ENCODE measurements at regions not wholly inside any gene's neighbourhood (a gene's known extent, or its start where the extent isn't known, plus 50 kb on each side); places are given as distances from the start of the nearest gene placed in this dataset.

GRCh38 chr5:148937830-148938521, 111.6 kb downstream of the ADRB2 start:
- H3K9me3 ChIP-seq, result no peaks in the 10 kb centered on the region
- H3K4me3 ChIP-seq, result no peak overlapping the region
- no peaks in the 10 kb centered on the region for H3K36me3 ChIP-seq
- TF ChIP-seq CTCF (IDR thresholded peaks at IDR 0.05), result no peak
- DNase-seq (ENCODE audit: low spot score in 2 of 2), result no peak
- H3K27me3 ChIP-seq, result no peaks in the 10 kb centered on the region
- intact Hi-C loops (cut with DNase I), result no loop called here
- H3K27ac ChIP-seq, result no peak overlapping the region
- H3K4me1 ChIP-seq, result no peaks in the 10 kb centered on the region

GRCh38 chr5:148938522-148938882, 112.1 kb downstream of the ADRB2 start:
- Histone ChIP-seq H3K4me3 (no peak overlapping the region), H3K27me3 (no peaks in the 10 kb centered on the region), H3K36me3 (no peaks in the 10 kb centered on the region), H3K9me3 (no peaks in the 10 kb centered on the region), H3K4me1 (no peaks in the 10 kb centered on the region), H3K27ac (no peak overlapping the region)
- intact Hi-C loops (cut with DNase I), result no loop called here
- DNase-seq (ENCODE audit: low spot score in 2 of 2), result no peak
- TF ChIP-seq CTCF (IDR thresholded peaks at IDR 0.05), result no peak

- intact Hi-C loops (cut with DNase I), result no loop called here
- Histone ChIP-seq H3K27ac (no peak overlapping the region), H3K4me3 (no peak overlapping the region), H3K27me3 (no peaks in the 10 kb centered on the region), H3K9me3 (no peaks in the 10 kb centered on the region), H3K4me1 (no peaks in the 10 kb centered on the region), H3K36me3 (no peaks in the 10 kb centered on the region)
- TF ChIP-seq CTCF (IDR thresholded peaks at IDR 0.05), result no peak
- no peak for DNase-seq (ENCODE audit: low spot score in 2 of 2)
Measured at GRCh38 chr5:148939676-148940075, 113.3 kb downstream of the ADRB2 start.

GRCh38 chr5:148941810-148942209, 115.4 kb downstream of the ADRB2 start:
- no peaks in the 10 kb centered on the region for H3K9me3 ChIP-seq
- TF ChIP-seq CTCF (IDR thresholded peaks at IDR 0.05), result no peak
- H3K27me3 ChIP-seq, result no peaks in the 10 kb centered on the region
- H3K36me3 ChIP-seq, result no peaks in the 10 kb centered on the region
- intact Hi-C loops (cut with DNase I), result no loop called here
- H3K27ac ChIP-seq, result no peak overlapping the region
- H3K4me3 ChIP-seq, result no peak overlapping the region
- no peaks in the 10 kb centered on the region for H3K4me1 ChIP-seq
- DNase-seq (ENCODE audit: low spot score in 2 of 2), result no peak

GRCh38 chr5:148949841-148950470, 112.9 kb downstream of the SH3TC2 start:
- H3K4me3 ChIP-seq, result no peak overlapping the region
- H3K27ac ChIP-seq, result peak overlapping the region; percentile 72 to 80
- no peaks in the 10 kb centered on the region for H3K9me3 ChIP-seq
- intact Hi-C loops (cut with DNase I), result no loop called here
- H3K4me1 ChIP-seq, result peaks cover 0 to 5% of the 10 kb centered on the region in 2 donors
- no peak for TF ChIP-seq CTCF (IDR thresholded peaks at IDR 0.05)
- no peaks in the 10 kb centered on the region for H3K27me3 ChIP-seq
- H3K36me3 ChIP-seq, result no peaks in the 10 kb centered on the region
- peak; percentile 65 to 82 for DNase-seq (ENCODE audit: low spot score in 2 of 2)
